SK-N-SH treated with all-trans-retinoic acid at 6 μM for 48 hours (cell line): ENCODE measurements at regions not wholly inside any gene's neighbourhood (a gene's known extent, or its start where the extent isn't known, plus 50 kb on each side); places are given as distances from the start of the nearest gene placed in this dataset.

ENCODE experiments used
- ARNTL ChIP-seq: fragments of 450-650 bp; formaldehyde crosslinking; IDR thresholded peaks from 2 replicates; pipeline ENCODE4 v1.5.0; 2020; ENCODE audit warnings: low read depth, mild to moderate bottlenecking, moderate library complexity, borderline replicate concordance
- OSR1 ChIP-seq: fragments of 250-450 bp; sonication (Bioruptor Pico); IDR thresholded peaks from 2 replicates; pipeline ENCODE4 v1.8.0; 2022; ENCODE audit warnings: moderate library complexity, mild to moderate bottlenecking, inconsistent platforms
- POU6F1 ChIP-seq: fragments of 250-450 bp; sonication (Bioruptor Pico); IDR thresholded peaks from 2 replicates; pipeline ENCODE4 v1.8.0; 2021; ENCODE audit warnings: low read depth, mild to moderate bottlenecking, moderate library complexity, borderline replicate concordance
- SNAI2 ChIP-seq: fragments of 250-450 bp; sonication (Bioruptor Pico); IDR thresholded peaks from 2 replicates; pipeline ENCODE4 v1.5.0; 2020; ENCODE audit warnings: mild to moderate bottlenecking, moderate library complexity
- TOX ChIP-seq: fragments of 250-450 bp; sonication (Bioruptor Pico); IDR thresholded peaks from 2 replicates; pipeline ENCODE4 v1.8.0; 2021; ENCODE audit warnings: mild to moderate bottlenecking, moderate library complexity, borderline replicate concordance
- ZFP3 ChIP-seq: fragments of 250-450 bp; sonication (Bioruptor Pico); IDR thresholded peaks from 2 replicates; pipeline ENCODE4 v1.5.0; 2020; ENCODE audit warnings: mild to moderate bottlenecking, moderate library complexity
- TF ChIP-seq, protein P1 (sequence below): fragments of 250-450 bp; sonication (Bioruptor Pico); IDR thresholded peaks from 2 replicates; pipeline ENCODE4 v1.5.1; 2020; ENCODE audit warnings: low read depth, mild to moderate bottlenecking, moderate library complexity

GRCh38 chr17:12201294-12201880 lies 180.7 kb downstream of the MAP2K4 start:
- no peak for TF ChIP-seq ZFP3 (CRISPR knock-in tag)
- TF ChIP-seq ARNTL, result no peak
- no peak for TF ChIP-seq TOX (CRISPR knock-in tag)
- no peak for TF ChIP-seq OSR1
- TF ChIP-seq, protein P1, sequence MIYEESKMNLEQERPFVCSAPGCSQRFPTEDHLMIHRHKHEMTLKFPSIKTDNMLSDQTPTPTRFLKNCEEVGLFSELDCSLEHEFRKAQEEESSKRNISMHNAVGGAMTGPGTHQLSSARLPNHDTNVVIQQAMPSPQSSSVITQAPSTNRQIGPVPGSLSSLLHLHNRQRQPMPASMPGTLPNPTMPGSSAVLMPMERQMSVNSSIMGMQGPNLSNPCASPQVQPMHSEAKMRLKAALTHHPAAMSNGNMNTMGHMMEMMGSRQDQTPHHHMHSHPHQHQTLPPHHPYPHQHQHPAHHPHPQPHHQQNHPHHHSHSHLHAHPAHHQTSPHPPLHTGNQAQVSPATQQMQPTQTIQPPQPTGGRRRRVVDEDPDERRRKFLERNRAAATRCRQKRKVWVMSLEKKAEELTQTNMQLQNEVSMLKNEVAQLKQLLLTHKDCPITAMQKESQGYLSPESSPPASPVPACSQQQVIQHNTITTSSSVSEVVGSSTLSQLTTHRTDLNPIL (CRISPR knock-in tag), result no peak
- no peak for TF ChIP-seq POU6F1 (CRISPR knock-in tag)
- no peak for TF ChIP-seq SNAI2 (CRISPR knock-in tag)
